ENCODE measurements at regions not wholly inside any gene's neighbourhood (a gene's known extent, or its start where the extent isn't known, plus 50 kb on each side); places are given as distances from the start of the nearest gene placed in this dataset.

DNA sequence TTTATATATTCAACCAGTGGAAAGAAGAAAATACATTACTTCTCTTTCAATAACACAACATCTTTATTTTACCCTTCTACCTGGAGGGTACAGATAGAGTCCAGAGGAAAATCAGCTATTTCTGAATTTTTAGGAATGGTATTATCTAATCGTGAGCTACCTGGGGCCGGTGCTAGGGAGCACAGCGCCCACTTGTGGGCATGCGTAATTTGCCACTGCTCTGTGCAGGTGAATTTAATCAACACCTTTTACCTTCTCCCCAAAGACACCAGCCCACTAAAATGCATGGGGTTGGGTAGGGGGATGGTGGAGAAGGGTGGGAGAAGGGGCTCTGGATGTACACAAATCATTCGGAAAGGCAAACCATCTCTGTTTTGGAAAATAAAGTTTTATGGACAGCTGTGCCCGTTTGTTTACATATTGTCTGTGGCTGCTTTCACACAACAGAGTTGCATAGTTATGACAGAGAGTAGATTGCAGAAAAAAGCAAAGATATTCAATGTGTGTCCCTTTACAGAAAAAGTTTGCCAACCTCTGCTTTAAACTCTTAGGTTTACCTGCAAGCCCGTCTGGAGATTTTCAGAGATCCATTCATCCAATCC, 51.5 kb upstream of the DCC start:
- Histone ChIP-seq H3K27me3 (replicated peaks; ENCODE audit: insufficient read depth) (no peaks in the 10 kb centered on the region), H3K9me3 (no peaks in the 10 kb centered on the region), H3K4me1 (ENCODE audit: control insufficient read depth in 1 of 2, low read depth in 2 of 2) (no peaks in the 10 kb centered on the region), H3K4me3 (no peak overlapping the region), H3K27ac (no peak overlapping the region), H3K36me3 (no peaks in the 10 kb centered on the region)
- ATAC-seq (ENCODE audit: insufficient number of reproducible peaks, low FRiP score, low read depth), result no peak
- DNase-seq (ENCODE audit: low spot score), result no peak
- no peak for TF ChIP-seq CTCF (IDR thresholded peaks at IDR 0.05)

- no peak for DNase-seq (ENCODE audit: low spot score)
- H3K36me3 ChIP-seq, result no peaks in the 10 kb centered on the region
- no peak overlapping the region for H3K4me3 ChIP-seq
- H3K27me3 ChIP-seq (replicated peaks; ENCODE audit: insufficient read depth), result no peaks in the 10 kb centered on the region
- ATAC-seq (ENCODE audit: insufficient number of reproducible peaks, low FRiP score, low read depth), result no peak
- no peak for TF ChIP-seq CTCF (IDR thresholded peaks at IDR 0.05)
- H3K4me1 ChIP-seq (ENCODE audit: control insufficient read depth in 1 of 2, low read depth in 2 of 2), result no peaks in the 10 kb centered on the region
- no peaks in the 10 kb centered on the region for H3K9me3 ChIP-seq
- no peak overlapping the region for H3K27ac ChIP-seq
These were observed 50.6 kb upstream of the DCC start for GRCh38 chr18:52289392-52289791.

Data from thoracic aorta (tissue), 2 donors.